Mesothelial cell of epicardium (in vitro differentiated cells): ENCODE measurements at regions not wholly inside any gene's neighbourhood (a gene's known extent, or its start where the extent isn't known, plus 50 kb on each side); places are given as distances from the start of the nearest gene placed in this dataset.

Experiments used
- DNase-seq, 2 experiments: peaks; one replicate each; pipeline ENCODE4 v3.0.0; 2021; ENCODE audit warnings: low spot score in 2 of 2; ENCODE audit not compliant: unreplicated experiment in 2 of 2
- H3K27ac Mint-ChIP-seq: 2 replicates; pipeline ENCODE4 v1.8.0; 2021; ENCODE audit warnings: mixed read lengths
- H3K27me3 Mint-ChIP-seq: 2 replicates; pipeline ENCODE4 v1.8.0; 2021; ENCODE audit warnings: low read depth, mixed read lengths
- H3K36me3 Mint-ChIP-seq: 2 replicates; pipeline ENCODE4 v1.8.0; 2021; ENCODE audit warnings: mixed read lengths
- H3K4me1 Mint-ChIP-seq: 2 replicates; pipeline ENCODE4 v1.8.0; 2021; ENCODE audit warnings: mixed read lengths
- H3K4me3 Mint-ChIP-seq: 2 replicates; pipeline ENCODE4 v1.8.0; 2021; ENCODE audit warnings: mild to moderate bottlenecking, moderate library complexity, mixed read lengths
- H3K9me3 Mint-ChIP-seq: 2 replicates; pipeline ENCODE4 v1.8.0; 2021; ENCODE audit warnings: mixed read lengths
- TF ChIP-seq, protein P1 (sequence below): fragments of 200-600 bp; sonication (generic); IDR thresholded peaks from one replicate; pipeline ENCODE4 v1.5.0; 2021; ENCODE audit warnings: antibody characterized with exemption; ENCODE audit not compliant: unreplicated experiment

DNA sequence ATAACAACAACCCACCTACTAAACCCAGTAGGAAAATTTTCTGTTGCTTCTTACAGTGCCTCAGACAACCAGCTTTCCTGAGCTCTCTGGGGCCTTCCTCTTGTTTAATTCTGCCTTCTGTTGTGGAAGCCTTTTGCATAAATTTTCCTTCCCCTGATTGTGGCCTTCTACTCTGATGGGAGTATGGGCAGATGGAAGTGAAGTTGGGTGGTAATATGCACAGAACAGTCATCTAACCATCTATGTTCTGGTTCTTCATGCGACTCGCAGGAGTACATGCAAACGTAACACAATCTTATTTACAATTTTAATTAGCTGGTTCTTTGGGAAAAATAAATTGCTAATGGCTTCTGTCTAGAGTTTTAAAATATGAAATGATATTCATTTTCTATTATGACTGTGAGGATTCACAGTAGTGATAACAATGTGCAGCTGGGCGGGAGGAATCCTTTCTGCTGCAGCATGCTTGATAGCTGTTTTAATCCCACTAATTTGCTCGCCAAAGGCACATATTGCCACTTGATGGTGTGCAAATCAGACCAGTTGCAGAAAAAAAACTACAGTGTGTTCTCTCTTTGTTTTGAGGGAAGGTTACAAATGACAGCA lies 311.5 kb upstream of the ROPN1 start:
- Mint-ChIP-seq H3K27me3 (no peaks in the 10 kb centered on the region), H3K36me3 (peaks cover 15% of the 10 kb centered on the region), H3K27ac (no peak overlapping the region), H3K4me3 (no peak overlapping the region), H3K9me3 (peaks cover 28% of the 10 kb centered on the region), H3K4me1 (peaks cover 6% of the 10 kb centered on the region)
- TF ChIP-seq, protein P1, sequence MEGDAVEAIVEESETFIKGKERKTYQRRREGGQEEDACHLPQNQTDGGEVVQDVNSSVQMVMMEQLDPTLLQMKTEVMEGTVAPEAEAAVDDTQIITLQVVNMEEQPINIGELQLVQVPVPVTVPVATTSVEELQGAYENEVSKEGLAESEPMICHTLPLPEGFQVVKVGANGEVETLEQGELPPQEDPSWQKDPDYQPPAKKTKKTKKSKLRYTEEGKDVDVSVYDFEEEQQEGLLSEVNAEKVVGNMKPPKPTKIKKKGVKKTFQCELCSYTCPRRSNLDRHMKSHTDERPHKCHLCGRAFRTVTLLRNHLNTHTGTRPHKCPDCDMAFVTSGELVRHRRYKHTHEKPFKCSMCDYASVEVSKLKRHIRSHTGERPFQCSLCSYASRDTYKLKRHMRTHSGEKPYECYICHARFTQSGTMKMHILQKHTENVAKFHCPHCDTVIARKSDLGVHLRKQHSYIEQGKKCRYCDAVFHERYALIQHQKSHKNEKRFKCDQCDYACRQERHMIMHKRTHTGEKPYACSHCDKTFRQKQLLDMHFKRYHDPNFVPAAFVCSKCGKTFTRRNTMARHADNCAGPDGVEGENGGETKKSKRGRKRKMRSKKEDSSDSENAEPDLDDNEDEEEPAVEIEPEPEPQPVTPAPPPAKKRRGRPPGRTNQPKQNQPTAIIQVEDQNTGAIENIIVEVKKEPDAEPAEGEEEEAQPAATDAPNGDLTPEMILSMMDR = no peak
- no peak for DNase-seq

DNA sequence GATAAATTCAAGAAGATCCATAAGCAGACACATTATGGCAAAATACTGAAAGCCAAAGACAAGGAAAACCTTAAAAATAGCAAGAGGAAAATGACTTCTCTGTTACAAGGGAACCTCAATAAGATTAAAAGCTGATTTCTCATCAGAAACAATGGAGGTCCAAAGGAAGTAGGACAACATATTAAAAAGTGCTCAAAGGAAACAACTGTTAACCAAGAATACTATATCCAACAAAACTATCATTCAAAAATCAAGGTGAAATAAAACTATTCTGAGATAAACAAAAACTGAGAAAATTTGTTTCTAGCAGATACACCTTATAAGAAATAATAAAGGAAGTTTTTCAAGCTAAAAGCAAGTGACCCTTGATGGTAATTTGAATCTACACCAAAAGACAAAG lies 314.7 kb upstream of the ROPN1 start:
- peaks cover 15% of the 10 kb centered on the region for H3K36me3 Mint-ChIP-seq
- no peak overlapping the region for H3K4me3 Mint-ChIP-seq
- no peaks in the 10 kb centered on the region for H3K4me1 Mint-ChIP-seq
- TF ChIP-seq, protein P1 = no peak
- H3K27me3 Mint-ChIP-seq = no peaks in the 10 kb centered on the region
- H3K9me3 Mint-ChIP-seq = peaks cover 37% of the 10 kb centered on the region
- DNase-seq = no peak
- H3K27ac Mint-ChIP-seq = no peak overlapping the region

DNA sequence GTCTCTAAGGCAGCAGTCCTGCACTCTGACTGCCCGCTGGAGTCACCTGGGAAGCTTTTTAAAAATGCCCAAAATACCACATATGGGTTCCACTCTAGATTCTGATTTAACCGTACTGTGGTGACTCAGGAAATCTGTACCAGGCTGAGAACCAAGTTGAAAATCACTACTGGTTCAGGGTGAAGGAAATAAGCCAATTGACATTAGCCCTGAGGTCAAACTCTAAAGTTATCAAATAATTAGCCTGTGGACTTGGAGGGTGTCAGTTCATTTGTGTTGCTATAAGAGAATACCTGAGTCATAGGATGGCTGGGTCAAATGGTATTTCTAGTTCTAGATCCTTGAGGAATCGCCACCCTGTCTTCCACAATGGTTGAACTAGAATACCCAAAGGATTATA lies 321.7 kb upstream of the ROPN1 start:
- Mint-ChIP-seq H3K27ac (no peak overlapping the region), H3K27me3 (no peaks in the 10 kb centered on the region), H3K4me3 (no peak overlapping the region), H3K4me1 (no peaks in the 10 kb centered on the region), H3K36me3 (no peaks in the 10 kb centered on the region), H3K9me3 (peaks cover 7% of the 10 kb centered on the region)
- DNase-seq = no peak
- TF ChIP-seq, protein P1 = no peak

DNA sequence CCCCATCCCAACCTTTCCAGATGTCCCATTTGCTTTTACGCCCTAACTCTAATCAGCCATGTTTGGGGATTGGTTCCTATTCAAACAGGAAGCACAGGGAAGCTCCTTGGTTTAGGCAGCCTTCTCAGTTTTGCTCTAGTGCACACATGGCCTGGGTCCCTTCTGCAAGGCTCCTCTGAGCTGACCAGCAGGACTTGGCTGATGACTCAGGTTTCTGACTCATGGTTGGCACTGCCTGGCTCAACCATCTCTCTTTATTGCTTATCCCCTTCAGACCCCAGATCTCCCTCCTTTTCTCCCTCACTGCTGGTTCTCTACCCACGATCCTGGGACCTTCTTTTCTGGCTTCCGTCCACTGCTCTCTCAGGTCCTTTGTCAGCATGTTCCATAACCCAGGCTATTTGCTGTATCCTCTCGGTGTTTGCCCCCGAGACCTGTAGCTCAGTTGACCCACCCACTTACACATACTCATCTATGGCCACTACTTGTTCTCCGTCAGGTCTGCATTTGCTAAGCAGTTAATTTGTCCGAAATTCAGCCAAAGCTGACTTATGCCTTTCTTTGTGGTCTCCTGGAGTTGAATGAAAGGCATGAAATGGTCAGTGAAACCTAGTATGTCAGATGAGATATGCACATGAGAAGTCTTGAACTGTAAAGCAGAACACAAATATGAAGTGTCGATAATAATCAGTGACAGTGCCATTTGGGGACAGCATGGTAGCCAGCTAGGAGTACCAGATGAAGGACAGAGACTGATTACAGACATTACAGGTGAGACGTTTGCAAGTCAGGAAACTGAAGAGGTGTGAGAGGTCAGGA lies 323.5 kb upstream of the ROPN1 start:
- Mint-ChIP-seq H3K27me3 (no peaks in the 10 kb centered on the region), H3K27ac (no peak overlapping the region), H3K4me3 (no peak overlapping the region), H3K36me3 (no peaks in the 10 kb centered on the region), H3K9me3 (no peaks in the 10 kb centered on the region), H3K4me1 (no peaks in the 10 kb centered on the region)
- TF ChIP-seq, protein P1 = no peak
- DNase-seq = no peak

DNA sequence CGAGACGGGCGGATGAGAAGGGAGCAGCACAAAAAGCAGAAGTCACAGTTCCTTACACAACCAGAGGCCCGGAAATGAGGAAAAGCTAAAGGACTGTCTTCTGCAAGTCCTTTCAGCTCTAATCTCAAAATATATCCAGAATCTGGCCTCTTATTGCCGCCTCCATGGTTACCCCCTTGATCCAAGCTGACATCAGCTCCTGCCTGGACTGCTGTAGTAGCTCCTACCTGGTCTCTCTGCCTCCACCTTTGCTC lies 324.0 kb upstream of the ROPN1 start:
- H3K27ac Mint-ChIP-seq = no peak overlapping the region
- H3K9me3 Mint-ChIP-seq = no peaks in the 10 kb centered on the region
- no peaks in the 10 kb centered on the region for H3K36me3 Mint-ChIP-seq
- TF ChIP-seq, protein P1 = no peak
- H3K27me3 Mint-ChIP-seq = no peaks in the 10 kb centered on the region
- H3K4me3 Mint-ChIP-seq = no peak overlapping the region
- DNase-seq = no peak
- peaks cover 2% of the 10 kb centered on the region for H3K4me1 Mint-ChIP-seq
